Memory B cell (primary cell): ENCODE measurements at regions not wholly inside any gene's neighbourhood (a gene's known extent, or its start where the extent isn't known, plus 50 kb on each side); places are given as distances from the start of the nearest gene placed in this dataset.
"Not testable (repeated sequence)": the region's sequence is repeated elsewhere in the genome, so short reads cannot be mapped to it uniquely, and the experiment has no call there.

ENCODE experiments used
- ATAC-seq: fragments of 150-1000 bp; cut with Tn5 transposase; 2 replicates; pipeline ENCODE4 v1.10.0; 2021; ENCODE audit warnings: low read depth, mild to moderate bottlenecking, moderate library complexity
- DNase-seq, 2 donors: peaks; one replicate each; pipeline ENCODE4 v3.0.0; 2022; ENCODE audit warnings: low spot score in 2 of 2
- H3K27ac Mint-ChIP-seq: one replicate; pipeline ENCODE4 v1.8.0; 2022; ENCODE audit warnings: mild to moderate bottlenecking, moderate library complexity, mixed read lengths
- H3K27me3 Mint-ChIP-seq: one replicate; pipeline ENCODE4 v1.8.0; 2022; ENCODE audit warnings: mixed read lengths
- H3K36me3 Mint-ChIP-seq: one replicate; pipeline ENCODE4 v1.8.0; 2022; ENCODE audit warnings: mild to moderate bottlenecking, mixed read lengths
- H3K4me1 Mint-ChIP-seq: one replicate; pipeline ENCODE4 v1.8.0; 2022; ENCODE audit warnings: mixed read lengths
- H3K4me3 Mint-ChIP-seq: one replicate; pipeline ENCODE4 v1.8.0; 2022; ENCODE audit warnings: mild to moderate bottlenecking, moderate library complexity, mixed read lengths
- H3K9me3 Mint-ChIP-seq: one replicate; pipeline ENCODE4 v1.8.0; 2022; ENCODE audit warnings: mixed read lengths

- H3K27me3 Mint-ChIP-seq: peaks cover 5% of the 10 kb centered on the region
- H3K36me3 Mint-ChIP-seq: no peaks in the 10 kb centered on the region
- DNase-seq (no peak), ATAC-seq (no peak)
- no peaks in the 10 kb centered on the region for H3K4me1 Mint-ChIP-seq
- no peak overlapping the region for H3K4me3 Mint-ChIP-seq
- no peak overlapping the region for H3K27ac Mint-ChIP-seq
- no peaks in the 10 kb centered on the region for H3K9me3 Mint-ChIP-seq
Measured at GRCh38 chr4:13711233-13711785, 83.8 kb upstream of the BOD1L1 start.

- Mint-ChIP-seq H3K4me3 (no peak overlapping the region), H3K27me3 (peaks cover 8% of the 10 kb centered on the region), H3K36me3 (no peaks in the 10 kb centered on the region), H3K4me1 (peaks cover 5% of the 10 kb centered on the region), H3K27ac (no peak overlapping the region), H3K9me3 (no peaks in the 10 kb centered on the region)
- DNase-seq (no peak), ATAC-seq (no peak)
Measured at GRCh38 chr4:13721894-13722293, 94.4 kb upstream of the BOD1L1 start.

DNA sequence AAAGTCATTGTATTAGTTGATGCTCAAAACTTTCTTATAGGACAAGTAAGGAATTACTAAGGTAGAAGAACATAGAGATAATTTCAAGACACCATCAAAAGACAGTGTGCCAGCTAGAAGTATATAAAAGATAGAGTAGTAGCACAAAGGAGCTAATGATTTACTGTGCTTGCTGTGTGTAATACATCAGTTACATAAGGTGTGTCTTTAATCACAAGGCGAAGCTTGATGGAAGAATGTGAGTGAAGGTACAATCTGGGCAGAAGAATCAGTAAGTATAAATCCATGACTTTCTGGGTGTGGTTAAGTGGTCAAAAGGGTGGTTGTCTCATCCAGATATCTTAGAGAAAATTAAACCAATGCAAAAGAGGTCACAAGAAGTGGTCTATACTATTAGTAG, 95.1 kb upstream of the BOD1L1 start:
- no peak for DNase-seq
- Mint-ChIP-seq H3K9me3 (no peaks in the 10 kb centered on the region), H3K4me3 (no peak overlapping the region), H3K27me3 (peaks cover 5% of the 10 kb centered on the region), H3K36me3 (no peaks in the 10 kb centered on the region), H3K27ac (no peak overlapping the region), H3K4me1 (peaks cover 5% of the 10 kb centered on the region)
- ATAC-seq: no peak

DNA sequence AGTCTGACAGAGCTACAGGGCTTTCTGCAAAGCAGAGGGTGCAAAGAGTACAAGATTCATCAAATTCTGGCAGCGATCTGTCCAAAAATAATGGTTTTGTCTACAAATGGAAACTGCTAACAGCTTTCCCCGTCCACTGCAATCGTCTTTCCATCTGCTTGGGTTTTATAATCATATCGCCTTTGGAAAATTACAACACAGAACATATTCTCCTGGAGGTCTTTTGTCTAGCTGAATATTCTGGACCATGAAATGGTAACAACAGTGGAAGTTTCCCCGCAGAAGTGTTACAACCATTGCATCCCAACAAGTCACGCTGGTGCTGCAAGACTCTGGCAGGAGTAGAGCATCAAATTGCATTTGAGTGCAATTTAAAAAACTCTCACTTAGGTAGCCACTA, 101.2 kb upstream of the BOD1L1 start:
- ATAC-seq (no peak), DNase-seq (no peak)
- peaks cover 5% of the 10 kb centered on the region for H3K27me3 Mint-ChIP-seq
- no peak overlapping the region for H3K4me3 Mint-ChIP-seq
- H3K4me1 Mint-ChIP-seq: peaks cover 5% of the 10 kb centered on the region
- H3K9me3 Mint-ChIP-seq: no peaks in the 10 kb centered on the region
- H3K27ac Mint-ChIP-seq: no peak overlapping the region
- no peaks in the 10 kb centered on the region for H3K36me3 Mint-ChIP-seq

DNA sequence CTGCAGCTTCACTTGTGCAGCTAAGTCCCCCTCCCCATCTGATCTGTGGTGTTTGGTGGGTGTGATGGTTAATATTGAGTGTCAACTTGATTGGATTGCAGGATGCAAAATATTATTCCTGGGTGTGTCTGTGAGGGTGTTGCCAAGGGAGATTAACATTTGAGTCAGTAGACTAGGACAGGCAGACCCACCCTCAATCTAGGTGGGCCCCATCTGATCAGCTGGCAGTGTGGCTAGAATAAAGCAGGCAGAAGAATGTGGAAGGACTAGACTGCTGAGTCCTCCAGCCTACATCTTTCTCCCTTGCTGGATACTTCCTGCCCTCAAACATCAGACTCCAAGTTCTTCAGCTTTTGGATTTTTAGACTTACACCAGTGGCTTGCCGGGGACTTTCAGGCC, 103.5 kb upstream of the BOD1L1 start:
- DNase-seq: no peak
- H3K4me3 Mint-ChIP-seq: no peak overlapping the region
- H3K27ac Mint-ChIP-seq: no peak overlapping the region
- H3K4me1 Mint-ChIP-seq: peaks cover 3% of the 10 kb centered on the region
- peaks cover 4% of the 10 kb centered on the region for H3K27me3 Mint-ChIP-seq
- no peaks in the 10 kb centered on the region for H3K9me3 Mint-ChIP-seq
- H3K36me3 Mint-ChIP-seq: no peaks in the 10 kb centered on the region
- ATAC-seq: no peak

DNA sequence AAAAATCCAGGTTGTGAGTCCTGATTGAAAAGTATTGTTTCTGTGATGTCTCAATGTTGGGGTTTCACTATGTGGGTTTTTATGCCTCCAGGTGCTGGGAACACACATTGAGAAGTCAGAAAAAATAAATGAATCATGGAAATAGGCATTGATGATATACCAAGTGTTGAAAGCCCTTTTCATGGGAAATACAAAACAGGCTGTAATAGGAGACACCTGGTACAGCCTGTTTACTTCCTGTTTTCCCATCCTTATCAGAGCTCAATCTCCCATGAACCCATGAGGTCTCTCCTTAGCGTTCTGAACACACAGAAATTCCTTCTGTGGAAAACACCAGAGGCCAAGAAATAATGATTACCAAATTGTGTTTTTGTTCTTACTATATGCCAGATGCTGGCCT, 106.3 kb upstream of the BOD1L1 start:
- DNase-seq: no peak
- Mint-ChIP-seq H3K36me3 (no peaks in the 10 kb centered on the region), H3K4me1 (no peaks in the 10 kb centered on the region), H3K27ac (no peak overlapping the region), H3K9me3 (no peaks in the 10 kb centered on the region), H3K27me3 (no peaks in the 10 kb centered on the region), H3K4me3 (no peak overlapping the region)
- no peak for ATAC-seq

DNA sequence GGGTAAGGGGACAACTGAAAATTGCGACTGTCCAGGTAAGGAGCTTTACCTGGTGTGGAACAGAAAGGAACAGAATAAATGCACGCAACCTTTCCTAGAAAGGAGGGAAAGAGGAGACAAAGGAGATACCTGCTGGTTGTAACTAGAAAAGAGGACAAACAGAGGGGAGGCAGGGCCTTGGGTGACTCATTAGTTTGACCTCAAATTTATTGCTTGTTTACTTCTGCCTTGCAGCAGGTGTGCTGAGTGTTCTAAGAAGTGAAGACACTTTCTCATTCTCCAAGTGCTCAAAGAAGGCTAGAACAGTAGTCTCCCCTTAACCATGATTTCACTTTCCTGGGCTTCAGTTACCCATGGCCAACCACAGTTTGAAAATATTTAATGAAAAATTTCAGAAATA, 123.1 kb upstream of the BOD1L1 start:
- Mint-ChIP-seq H3K9me3 (peaks cover 2% of the 10 kb centered on the region), H3K36me3 (peaks cover 1% of the 10 kb centered on the region), H3K27ac (no peak overlapping the region), H3K27me3 (peaks cover 10% of the 10 kb centered on the region), H3K4me1 (no peaks in the 10 kb centered on the region), H3K4me3 (no peak overlapping the region)
- DNase-seq (no peak), ATAC-seq (no peak)

- H3K27me3 Mint-ChIP-seq, H3K4me1 Mint-ChIP-seq, H3K4me3 Mint-ChIP-seq, DNase-seq, H3K36me3 Mint-ChIP-seq, ATAC-seq, H3K27ac Mint-ChIP-seq, H3K9me3 Mint-ChIP-seq: not testable (repeated sequence)
Measured at GRCh38 chr4:13761581-13761980, 134.1 kb upstream of the BOD1L1 start.

DNA sequence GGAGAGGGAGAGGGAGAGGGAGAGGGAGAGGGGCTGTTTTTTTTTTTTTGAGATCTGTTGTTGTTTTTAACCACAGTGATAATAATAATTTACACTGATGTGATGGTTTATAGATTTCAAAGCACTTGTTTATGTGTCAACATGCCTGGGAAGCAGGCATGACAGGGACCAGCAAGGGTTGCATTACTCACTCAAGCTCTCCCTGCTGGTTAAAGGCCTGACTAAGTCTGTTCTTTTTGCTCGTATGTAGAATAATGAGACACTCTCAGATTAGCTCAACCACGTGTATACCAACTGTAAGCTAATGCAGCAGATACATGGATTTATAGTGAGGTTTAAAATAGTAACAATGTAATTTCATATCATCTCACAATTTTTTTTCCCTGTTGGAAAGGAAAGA, 134.6 kb upstream of the BOD1L1 start:
- ATAC-seq (no peak), DNase-seq (no peak)
- Mint-ChIP-seq H3K27ac (no peak overlapping the region), H3K4me1 (peaks cover 2% of the 10 kb centered on the region), H3K9me3 (peaks cover 4% of the 10 kb centered on the region), H3K27me3 (peaks cover 2% of the 10 kb centered on the region), H3K36me3 (peaks cover 2% of the 10 kb centered on the region), H3K4me3 (no peak overlapping the region)

DNA sequence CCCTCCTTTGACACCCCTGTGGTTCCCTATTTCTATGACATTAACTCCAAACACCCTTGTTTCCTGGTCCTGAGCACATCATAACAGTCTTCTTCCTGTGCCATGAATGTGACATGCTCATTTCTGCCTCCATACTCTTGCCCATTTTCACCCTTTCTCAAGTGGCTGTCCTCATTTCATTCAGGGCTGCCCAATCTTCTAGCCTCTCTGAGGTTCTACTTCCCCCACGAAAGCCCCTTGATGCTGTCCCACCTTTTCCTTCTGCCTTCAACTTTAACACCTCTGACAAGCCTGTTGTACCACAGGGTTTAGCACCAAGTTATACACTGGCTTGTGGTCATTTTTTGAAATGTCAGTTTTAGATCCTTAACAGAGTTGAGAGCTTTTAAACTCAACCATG, 136.2 kb upstream of the BOD1L1 start:
- peaks cover 2% of the 10 kb centered on the region for H3K4me1 Mint-ChIP-seq
- no peak for DNase-seq
- H3K27ac Mint-ChIP-seq: no peak overlapping the region
- H3K4me3 Mint-ChIP-seq: no peak overlapping the region
- H3K27me3 Mint-ChIP-seq: peaks cover 2% of the 10 kb centered on the region
- H3K9me3 Mint-ChIP-seq: peaks cover 3% of the 10 kb centered on the region
- ATAC-seq: no peak
- peaks cover 2% of the 10 kb centered on the region for H3K36me3 Mint-ChIP-seq

DNA sequence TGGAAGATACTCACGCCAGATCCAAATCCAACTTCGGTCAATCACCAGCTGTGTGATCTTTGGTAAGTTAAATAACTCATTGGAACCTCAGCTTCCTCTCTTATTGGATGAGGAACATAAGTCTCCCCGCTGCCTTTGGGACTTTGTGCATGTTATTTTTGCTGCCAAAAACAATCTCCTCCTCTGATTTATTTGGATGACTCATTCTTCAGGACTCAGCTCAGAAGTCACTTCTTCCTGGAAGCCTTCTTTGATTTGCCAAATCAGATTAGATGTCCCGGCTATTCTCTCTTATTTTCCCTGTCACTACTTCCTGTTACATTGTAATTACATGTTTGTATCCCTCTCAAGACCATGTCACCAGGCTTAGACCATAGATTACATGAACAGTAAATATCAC, 138.0 kb upstream of the BOD1L1 start:
- Mint-ChIP-seq H3K4me1 (peaks cover 2% of the 10 kb centered on the region), H3K9me3 (peaks cover 2% of the 10 kb centered on the region), H3K4me3 (no peak overlapping the region), H3K27ac (no peak overlapping the region), H3K27me3 (no peaks in the 10 kb centered on the region), H3K36me3 (no peaks in the 10 kb centered on the region)
- no peak for DNase-seq
- ATAC-seq: no peak

GRCh38 chr4:13766761-13767540, 139.4 kb upstream of the BOD1L1 start:
- Mint-ChIP-seq H3K9me3 (peaks cover 10% of the 10 kb centered on the region), H3K36me3 (no peaks in the 10 kb centered on the region), H3K27me3 (no peaks in the 10 kb centered on the region), H3K4me1 (peaks cover 2% of the 10 kb centered on the region), H3K4me3 (no peak overlapping the region), H3K27ac (no peak overlapping the region)
- no peak for ATAC-seq
- DNase-seq: no peak

DNA sequence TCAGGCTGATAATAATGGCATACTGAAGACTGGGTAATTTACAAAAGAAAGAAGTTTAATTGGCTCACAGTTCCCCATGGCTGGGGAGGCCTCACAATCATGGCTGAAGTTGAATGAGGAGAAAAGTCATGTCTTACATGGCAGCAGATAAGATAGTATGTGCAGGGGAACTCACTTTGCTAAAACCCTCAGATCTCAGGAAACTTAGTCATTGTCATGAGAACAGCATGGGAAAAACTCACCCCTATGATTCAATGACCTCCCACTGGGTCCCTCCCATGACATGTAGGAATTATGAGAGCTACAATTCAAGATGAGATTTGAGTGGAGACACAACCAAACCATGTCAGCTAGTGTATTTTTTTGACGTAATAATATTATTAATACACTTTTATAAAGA, 149.8 kb upstream of the BOD1L1 start:
- H3K27ac Mint-ChIP-seq: no peak overlapping the region
- H3K4me3 Mint-ChIP-seq: no peak overlapping the region
- ATAC-seq (no peak), DNase-seq (no peak)
- H3K27me3 Mint-ChIP-seq: peaks cover 2% of the 10 kb centered on the region
- H3K36me3 Mint-ChIP-seq: peaks cover 4% of the 10 kb centered on the region
- peaks cover 6% of the 10 kb centered on the region for H3K9me3 Mint-ChIP-seq
- H3K4me1 Mint-ChIP-seq: no peaks in the 10 kb centered on the region

- peaks cover 4% of the 10 kb centered on the region for H3K36me3 Mint-ChIP-seq
- no peak overlapping the region for H3K27ac Mint-ChIP-seq
- peaks cover 2% of the 10 kb centered on the region for H3K27me3 Mint-ChIP-seq
- DNase-seq (no peak), ATAC-seq (no peak)
- no peaks in the 10 kb centered on the region for H3K4me1 Mint-ChIP-seq
- H3K9me3 Mint-ChIP-seq: peaks cover 6% of the 10 kb centered on the region
- no peak overlapping the region for H3K4me3 Mint-ChIP-seq
Measured at GRCh38 chr4:13778367-13778766, 150.8 kb upstream of the BOD1L1 start.

GRCh38 chr4:13782231-13782630, 154.7 kb upstream of the BOD1L1 start:
- no peak for ATAC-seq
- peaks cover 1% of the 10 kb centered on the region for H3K9me3 Mint-ChIP-seq
- no peak overlapping the region for H3K4me3 Mint-ChIP-seq

More at GRCh38 chr4:13782231-13782630, 154.7 kb upstream of the BOD1L1 start:
- Mint-ChIP-seq H3K36me3 (no peaks in the 10 kb centered on the region), H3K27ac (no peak overlapping the region), H3K4me1 (peaks cover 2% of the 10 kb centered on the region), H3K27me3 (peaks cover 2% of the 10 kb centered on the region)
- no peak for DNase-seq
